GM19452 (cell line): ENCODE measurements at regions not wholly inside any gene's neighbourhood (a gene's known extent, or its start where the extent isn't known, plus 50 kb on each side); places are given as distances from the start of the nearest gene placed in this dataset.
A peak's percentile ranks its signal among the peaks of the same experiment; 100 is the strongest.
"Not testable (repeated sequence)": the region's sequence is repeated elsewhere in the genome, so short reads cannot be mapped to it uniquely, and the experiment has no call there.

Experiments used
- ATAC-seq: cut with Tn5 transposase; IDR thresholded peaks from one replicate; pipeline ENCODE4 v1.9.1; 2021; ENCODE audit not compliant: unreplicated experiment

GRCh38 chr2:47728551-47728950, 54.4 kb upstream of the MSH6 start:
- ATAC-seq: no peak

GRCh38 chr2:47727956-47728355, 55.0 kb upstream of the MSH6 start:
- no peak for ATAC-seq

- ATAC-seq: not testable (repeated sequence)
These were observed 56.0 kb upstream of the MSH6 start for GRCh38 chr2:47726978-47727377.

- no peak for ATAC-seq
These were observed 57.1 kb upstream of the MSH6 start for GRCh38 chr2:47725808-47726207.

- ATAC-seq: peak; percentile 86
These were observed 58.5 kb upstream of the MSH6 start for GRCh38 chr2:47724221-47724981.

- no peak for ATAC-seq
These were observed 61.6 kb upstream of the MSH6 start for GRCh38 chr2:47721296-47721695.

- no peak for ATAC-seq
These were observed 62.4 kb upstream of the MSH6 start for GRCh38 chr2:47720559-47720958.

- ATAC-seq: no peak
These were observed 62.9 kb upstream of the MSH6 start for GRCh38 chr2:47720036-47720435.

- peak; percentile 84 for ATAC-seq
These were observed 63.8 kb upstream of the MSH6 start for GRCh38 chr2:47719099-47719498.

- not testable (repeated sequence) for ATAC-seq
These were observed 66.6 kb upstream of the MSH6 start for GRCh38 chr2:47716307-47716706.

GRCh38 chr2:47715552-47715951, 67.4 kb upstream of the MSH6 start:
- ATAC-seq: no peak

- peak; percentile 77 for ATAC-seq
These were observed 74.0 kb upstream of the MSH6 start for GRCh38 chr2:47708801-47709499.

- no peak for ATAC-seq
These were observed 78.7 kb upstream of the MSH6 start for GRCh38 chr2:47704287-47704686.

GRCh38 chr2:47699533-47700215, 83.3 kb upstream of the MSH6 start:
- no peak for ATAC-seq

GRCh38 chr2:47698436-47698972, 84.4 kb upstream of the MSH6 start:
- ATAC-seq: not testable (repeated sequence)

GRCh38 chr2:47697681-47698435, 85.1 kb upstream of the MSH6 start:
- ATAC-seq: not testable (repeated sequence)

- ATAC-seq: peak; percentile 83
These were observed 85.8 kb upstream of the MSH6 start for GRCh38 chr2:47697000-47697601.

GRCh38 chr2:47696478-47696831, 86.5 kb upstream of the MSH6 start:
- ATAC-seq: no peak

GRCh38 chr2:47695800-47696477, 87.0 kb upstream of the MSH6 start:
- ATAC-seq: no peak

GRCh38 chr2:47694451-47694850, 88.5 kb upstream of the MSH6 start:
- ATAC-seq: not testable (repeated sequence)
